Smooth muscle cell (in vitro differentiated cells): ENCODE measurements at regions not wholly inside any gene's neighbourhood (a gene's known extent, or its start where the extent isn't known, plus 50 kb on each side); places are given as distances from the start of the nearest gene placed in this dataset.

Experiments used
- DNase-seq: peaks from one replicate; lab custom pipeline; 2025; ENCODE audit not compliant: unreplicated experiment; lab: John Stamatoyannopoulos, UW
- H2AFZ ChIP-seq: fragments of 200-600 bp; sonication (generic); 2 replicates; pipeline ENCODE4 v1.6.0; 2016; ENCODE audit warnings: antibody characterized with exemption, low read depth, mild to moderate bottlenecking
- H3F3A ChIP-seq: fragments of 200-600 bp; sonication (generic); 2 replicates; pipeline ENCODE4 v1.6.0; 2017; ENCODE audit warnings: antibody characterized with exemption, low read depth
- H3K27ac ChIP-seq: fragments of 200-600 bp; sonication (generic); 2 replicates; pipeline ENCODE4 v1.5.1; 2016; ENCODE audit warnings: low read depth, mild to moderate bottlenecking
- H3K27me3 ChIP-seq: fragments of 200-600 bp; sonication (generic); 2 replicates; pipeline ENCODE4 v1.6.1; 2016; ENCODE audit warnings: low read depth, mild to moderate bottlenecking
- H3K36me3 ChIP-seq: fragments of 200-600 bp; sonication (generic); 2 replicates; pipeline ENCODE4 v1.5.1; 2016; ENCODE audit warnings: low read depth
- H3K4me1 ChIP-seq: fragments of 200-600 bp; sonication (generic); 2 replicates; pipeline ENCODE4 v1.5.1; 2016; ENCODE audit warnings: low read depth
- H3K4me2 ChIP-seq: fragments of 200-600 bp; sonication (generic); 2 replicates; pipeline ENCODE4 v1.6.0; 2016; ENCODE audit warnings: mild to moderate bottlenecking
- H3K4me3 ChIP-seq: fragments of 200-600 bp; sonication (generic); 2 replicates; pipeline ENCODE4 v1.5.1; 2016; ENCODE audit warnings: mild to moderate bottlenecking
- H3K79me2 ChIP-seq: fragments of 200-600 bp; sonication (generic); 2 replicates; pipeline ENCODE4 v1.6.0; 2016; ENCODE audit warnings: low read depth, mild to moderate bottlenecking
- H3K9ac ChIP-seq: fragments of 200-600 bp; sonication (generic); 2 replicates; pipeline ENCODE4 v1.6.0; 2016; ENCODE audit warnings: low read depth
- H3K9me3 ChIP-seq: fragments of 200-600 bp; sonication (generic); replicated peaks from 2 replicates; pipeline ENCODE4 v1.5.1; 2016; ENCODE audit warnings: low read depth
- H4K20me1 ChIP-seq: fragments of 200-600 bp; sonication (generic); 2 replicates; pipeline ENCODE4 v1.6.0; 2016; ENCODE audit warnings: low read depth
- WGBS: methylation state at CpG from one replicate; pipeline ENCODE4 v1.1.7; 2016; ENCODE audit warnings: low lambda C conversion rate; 5-methylcytosine and 5-hydroxymethylcytosine counted together
- TF ChIP-seq, protein P1 (sequence below): fragments of 200-600 bp; sonication (generic); IDR thresholded peaks from 2 replicates; pipeline ENCODE4 v1.5.1; 2017; ENCODE audit warnings: borderline replicate concordance, mild to moderate bottlenecking, antibody characterized with exemption; ENCODE audit not compliant: insufficient read depth, poor library complexity, severe bottlenecking

DNA sequence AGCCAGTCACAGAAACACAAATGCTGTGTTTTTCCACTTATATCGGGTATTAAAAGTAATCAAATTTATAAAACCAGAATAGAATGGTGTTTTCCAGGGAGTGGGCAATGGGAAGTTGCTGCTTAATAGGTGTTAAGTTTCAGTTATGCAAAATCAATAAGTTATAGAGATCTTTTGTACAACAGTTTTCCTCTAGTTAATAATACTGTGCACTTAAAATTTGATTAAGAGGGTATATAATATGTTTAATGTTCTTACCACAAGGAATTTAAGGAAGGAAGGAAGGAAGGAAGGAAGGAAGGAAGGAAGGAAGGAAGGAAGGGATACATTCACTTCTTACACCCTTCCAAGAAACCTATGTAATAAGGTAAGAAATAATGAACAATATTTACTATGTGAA lies 867.7 kb upstream of the CDH6 start:
- no peak overlapping the region for H3K27ac ChIP-seq
- no peak overlapping the region for H3K4me2 ChIP-seq

DNA sequence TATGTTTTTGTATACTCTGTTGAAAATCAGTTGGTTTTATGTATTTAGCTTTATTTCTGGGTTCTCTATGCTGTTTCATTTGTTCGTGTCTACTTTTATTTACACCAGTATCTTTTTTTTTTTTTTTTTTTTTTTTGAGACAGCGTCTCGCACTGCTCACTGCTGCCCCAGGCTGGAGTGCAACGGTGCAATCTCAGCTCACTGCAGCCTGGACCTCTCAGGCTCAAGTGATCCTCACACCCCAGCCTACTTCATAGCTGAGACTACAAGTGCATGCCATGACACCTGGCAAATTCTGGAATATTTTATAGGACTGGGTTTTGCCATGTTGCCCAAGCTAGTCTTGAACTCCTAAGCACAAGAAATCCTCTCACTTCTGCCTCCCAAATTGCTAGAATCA lies 869.4 kb upstream of the CDH6 start:
- Histone ChIP-seq H3K4me1 (no peaks in the 10 kb centered on the region), H3K9ac (no peak overlapping the region), H3K9me3 (no peaks in the 10 kb centered on the region), H4K20me1 (no peaks in the 10 kb centered on the region), H3K36me3 (no peaks in the 10 kb centered on the region), H3K4me2 (no peak overlapping the region), H3K4me3 (no peak overlapping the region), H3F3A (no peaks in the 10 kb centered on the region), H3K79me2 (no peaks in the 10 kb centered on the region), H2AFZ (no peak overlapping the region), H3K27me3 (no peaks in the 10 kb centered on the region), H3K27ac (no peak overlapping the region)
- TF ChIP-seq, protein P1, sequence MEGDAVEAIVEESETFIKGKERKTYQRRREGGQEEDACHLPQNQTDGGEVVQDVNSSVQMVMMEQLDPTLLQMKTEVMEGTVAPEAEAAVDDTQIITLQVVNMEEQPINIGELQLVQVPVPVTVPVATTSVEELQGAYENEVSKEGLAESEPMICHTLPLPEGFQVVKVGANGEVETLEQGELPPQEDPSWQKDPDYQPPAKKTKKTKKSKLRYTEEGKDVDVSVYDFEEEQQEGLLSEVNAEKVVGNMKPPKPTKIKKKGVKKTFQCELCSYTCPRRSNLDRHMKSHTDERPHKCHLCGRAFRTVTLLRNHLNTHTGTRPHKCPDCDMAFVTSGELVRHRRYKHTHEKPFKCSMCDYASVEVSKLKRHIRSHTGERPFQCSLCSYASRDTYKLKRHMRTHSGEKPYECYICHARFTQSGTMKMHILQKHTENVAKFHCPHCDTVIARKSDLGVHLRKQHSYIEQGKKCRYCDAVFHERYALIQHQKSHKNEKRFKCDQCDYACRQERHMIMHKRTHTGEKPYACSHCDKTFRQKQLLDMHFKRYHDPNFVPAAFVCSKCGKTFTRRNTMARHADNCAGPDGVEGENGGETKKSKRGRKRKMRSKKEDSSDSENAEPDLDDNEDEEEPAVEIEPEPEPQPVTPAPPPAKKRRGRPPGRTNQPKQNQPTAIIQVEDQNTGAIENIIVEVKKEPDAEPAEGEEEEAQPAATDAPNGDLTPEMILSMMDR: no peak
- WGBS: 62% methylated on average over 4 of the region's 4 CpGs
- no peak for DNase-seq

More for the DNA sequence above, 867.7 kb upstream of the CDH6 start:
- TF ChIP-seq, protein P1: no peak
- no peaks in the 10 kb centered on the region for H3K79me2 ChIP-seq
- no peaks in the 10 kb centered on the region for H3F3A ChIP-seq
- no peaks in the 10 kb centered on the region for H4K20me1 ChIP-seq
- no peak overlapping the region for H3K9ac ChIP-seq
- no peak overlapping the region for H3K4me3 ChIP-seq
- H3K9me3 ChIP-seq: no peaks in the 10 kb centered on the region
- H3K36me3 ChIP-seq: no peaks in the 10 kb centered on the region
- H3K4me1 ChIP-seq: no peaks in the 10 kb centered on the region
- WGBS: 89% methylated on average over 1 of the region's 1 CpG
- no peak overlapping the region for H2AFZ ChIP-seq
- H3K27me3 ChIP-seq: no peaks in the 10 kb centered on the region
- DNase-seq: no peak

DNA sequence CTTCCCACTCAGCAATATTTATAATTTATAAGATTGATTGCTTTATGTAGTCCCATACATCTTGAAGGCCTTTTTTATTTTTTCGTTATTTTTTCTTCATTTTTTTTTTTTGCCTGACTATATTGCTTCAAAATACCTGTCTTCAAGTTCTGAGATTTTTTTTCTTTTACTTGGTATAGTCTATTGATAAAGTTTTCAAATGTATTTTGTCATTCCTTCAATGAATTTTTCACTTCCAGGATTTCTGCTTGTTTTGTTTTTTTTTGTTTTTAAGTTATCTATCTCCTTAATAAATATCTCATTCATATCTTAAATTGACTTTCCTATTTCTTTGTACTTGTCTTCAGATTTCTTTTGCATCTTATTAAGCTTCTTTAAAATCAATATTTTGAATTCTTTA lies 905.6 kb upstream of the CDH6 start:
- no peak overlapping the region for H3K4me2 ChIP-seq
- H3K79me2 ChIP-seq: no peaks in the 10 kb centered on the region
- no peak for DNase-seq
- TF ChIP-seq, protein P1: no peak
- 78% methylated on average over 1 of the region's 1 CpG for WGBS
- no peaks in the 10 kb centered on the region for H3K9me3 ChIP-seq
- no peak overlapping the region for H3K27ac ChIP-seq
- no peaks in the 10 kb centered on the region for H3K27me3 ChIP-seq
- H3F3A ChIP-seq: no peaks in the 10 kb centered on the region
- no peaks in the 10 kb centered on the region for H3K4me1 ChIP-seq
- H3K4me3 ChIP-seq: no peak overlapping the region
- H3K36me3 ChIP-seq: no peaks in the 10 kb centered on the region
- H2AFZ ChIP-seq: no peak overlapping the region
- H4K20me1 ChIP-seq: no peaks in the 10 kb centered on the region
- H3K9ac ChIP-seq: no peak overlapping the region

DNA sequence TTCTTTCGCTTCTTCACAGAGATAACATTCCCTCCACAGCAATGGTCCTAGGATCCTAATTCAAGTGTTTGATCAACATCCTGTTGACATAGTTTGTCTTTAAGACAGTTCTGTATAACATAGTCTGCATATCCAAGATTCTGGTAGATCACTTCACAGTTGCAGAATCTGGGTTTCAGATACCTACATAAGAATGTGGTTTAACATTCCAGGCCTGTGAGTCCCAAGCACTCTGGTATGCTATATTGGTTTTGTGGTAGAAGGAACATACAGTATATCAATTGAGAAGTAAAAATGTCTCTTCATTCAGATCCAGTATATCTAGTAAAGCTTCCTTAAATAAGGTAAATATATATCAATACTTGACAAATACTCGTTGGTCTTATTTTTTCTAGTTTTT lies 914.2 kb upstream of the CDH6 start:
- TF ChIP-seq, protein P1: no peak
- 65% methylated on average over 2 of the region's 2 CpGs for WGBS
- no peaks in the 10 kb centered on the region for H3K4me1 ChIP-seq
- H3K27me3 ChIP-seq: no peaks in the 10 kb centered on the region
- no peak overlapping the region for H2AFZ ChIP-seq
- no peaks in the 10 kb centered on the region for H3F3A ChIP-seq
- no peak for DNase-seq
- no peaks in the 10 kb centered on the region for H4K20me1 ChIP-seq
- no peak overlapping the region for H3K4me3 ChIP-seq
- no peaks in the 10 kb centered on the region for H3K36me3 ChIP-seq
- no peak overlapping the region for H3K27ac ChIP-seq
- peak overlapping the region; percentile 23 for H3K4me2 ChIP-seq
- H3K9ac ChIP-seq: no peak overlapping the region
- H3K79me2 ChIP-seq: no peaks in the 10 kb centered on the region
- no peaks in the 10 kb centered on the region for H3K9me3 ChIP-seq
